Osteoblast (primary cell): ENCODE measurements at regions not wholly inside any gene's neighbourhood (a gene's known extent, or its start where the extent isn't known, plus 50 kb on each side); places are given as distances from the start of the nearest gene placed in this dataset.

Source experiments
- DNase-seq: peaks from one replicate; pipeline ENCODE4 v3.0.0; 2011; ENCODE audit warnings: low spot score, mixed read lengths; ENCODE audit not compliant: insufficient read length; ENCODE audit errors: missing footprints
- H2AFZ ChIP-seq: 2 replicates; pipeline ENCODE4 v1.6.0; 2011; ENCODE audit warnings: mild to moderate bottlenecking, low read length
- H3K27ac ChIP-seq: 2 replicates; pipeline ENCODE4 v1.5.1; 2011; ENCODE audit warnings: mild to moderate bottlenecking, low read depth, low read length, moderate library complexity
- H3K27me3 ChIP-seq: 2 replicates; pipeline ENCODE4 v1.6.0; 2012; ENCODE audit warnings: mild to moderate bottlenecking, control low read depth, inconsistent platforms, low read length, moderate library complexity; ENCODE audit not compliant: insufficient read depth
- H3K36me3 ChIP-seq: 2 replicates; pipeline ENCODE4 v1.5.1; 2011; ENCODE audit warnings: mild to moderate bottlenecking, low read length, control low read depth, moderate library complexity; ENCODE audit not compliant: insufficient read depth
- H3K4me1 ChIP-seq: 2 replicates; pipeline ENCODE4 v1.5.1; 2011; ENCODE audit warnings: mild to moderate bottlenecking, low read length, control low read depth, moderate library complexity; ENCODE audit not compliant: insufficient read depth
- H3K4me2 ChIP-seq: 2 replicates; pipeline ENCODE4 v1.6.0; 2011; ENCODE audit warnings: mild to moderate bottlenecking, low read length; ENCODE audit not compliant: insufficient read depth
- H3K4me3 ChIP-seq: fragments of 200-600 bp; sonication (generic); 3 replicates; pipeline ENCODE4 v1.5.1; 2012; ENCODE audit warnings: mild to moderate bottlenecking, low read length, inconsistent platforms; ENCODE audit not compliant: insufficient read depth
- H3K79me2 ChIP-seq: 2 replicates; pipeline ENCODE4 v1.6.0; 2012; ENCODE audit warnings: mild to moderate bottlenecking, low read length, control low read depth, inconsistent platforms; ENCODE audit not compliant: insufficient read depth
- H3K9me3 ChIP-seq: 2 replicates; pipeline ENCODE4 v1.5.1; 2011; ENCODE audit warnings: low read depth, low read length, control low read depth
- H4K20me1 ChIP-seq: 2 replicates; pipeline ENCODE4 v1.6.0; 2012; ENCODE audit warnings: mild to moderate bottlenecking, low read length, control low read depth; ENCODE audit not compliant: insufficient read depth
- TF ChIP-seq, protein P1 (sequence below): IDR thresholded peaks from 2 replicates; pipeline ENCODE4 v1.5.1; 2011; ENCODE audit warnings: mild to moderate bottlenecking, low read depth, low read length, moderate library complexity; ENCODE audit errors: extremely low read depth

DNA sequence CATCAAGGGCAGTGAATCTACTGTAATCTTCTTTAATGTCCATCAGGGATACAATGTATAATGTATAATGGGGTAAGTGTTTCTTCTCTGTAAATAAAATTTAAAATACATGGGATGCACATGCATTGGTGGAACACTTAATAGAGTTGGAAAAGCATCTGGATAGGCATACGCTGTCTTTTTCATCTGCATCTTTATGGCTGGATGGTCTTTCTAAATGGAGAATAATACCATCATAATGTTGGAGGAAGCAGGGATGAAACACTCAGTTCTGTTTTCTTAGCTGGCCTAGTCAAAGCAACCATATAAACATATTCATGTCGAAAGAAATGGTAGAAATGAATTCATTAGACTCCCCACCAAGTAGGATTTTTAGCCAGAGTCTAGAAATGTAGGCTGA is 202.8 kb downstream of the CDCA7 start:
- H3K4me1 ChIP-seq = no peaks in the 10 kb centered on the region
- H3K9me3 ChIP-seq = no peaks in the 10 kb centered on the region
- H3K27ac ChIP-seq = no peak overlapping the region
- H3K4me3 ChIP-seq = no peak overlapping the region
- no peak overlapping the region for H3K4me2 ChIP-seq
- peaks cover 31% of the 10 kb centered on the region for H3K27me3 ChIP-seq
- H2AFZ ChIP-seq = no peak overlapping the region
- TF ChIP-seq, protein P1, sequence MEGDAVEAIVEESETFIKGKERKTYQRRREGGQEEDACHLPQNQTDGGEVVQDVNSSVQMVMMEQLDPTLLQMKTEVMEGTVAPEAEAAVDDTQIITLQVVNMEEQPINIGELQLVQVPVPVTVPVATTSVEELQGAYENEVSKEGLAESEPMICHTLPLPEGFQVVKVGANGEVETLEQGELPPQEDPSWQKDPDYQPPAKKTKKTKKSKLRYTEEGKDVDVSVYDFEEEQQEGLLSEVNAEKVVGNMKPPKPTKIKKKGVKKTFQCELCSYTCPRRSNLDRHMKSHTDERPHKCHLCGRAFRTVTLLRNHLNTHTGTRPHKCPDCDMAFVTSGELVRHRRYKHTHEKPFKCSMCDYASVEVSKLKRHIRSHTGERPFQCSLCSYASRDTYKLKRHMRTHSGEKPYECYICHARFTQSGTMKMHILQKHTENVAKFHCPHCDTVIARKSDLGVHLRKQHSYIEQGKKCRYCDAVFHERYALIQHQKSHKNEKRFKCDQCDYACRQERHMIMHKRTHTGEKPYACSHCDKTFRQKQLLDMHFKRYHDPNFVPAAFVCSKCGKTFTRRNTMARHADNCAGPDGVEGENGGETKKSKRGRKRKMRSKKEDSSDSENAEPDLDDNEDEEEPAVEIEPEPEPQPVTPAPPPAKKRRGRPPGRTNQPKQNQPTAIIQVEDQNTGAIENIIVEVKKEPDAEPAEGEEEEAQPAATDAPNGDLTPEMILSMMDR = no peak
- no peaks in the 10 kb centered on the region for H4K20me1 ChIP-seq
- DNase-seq = no peak
- H3K79me2 ChIP-seq = no peaks in the 10 kb centered on the region
- no peaks in the 10 kb centered on the region for H3K36me3 ChIP-seq

DNA sequence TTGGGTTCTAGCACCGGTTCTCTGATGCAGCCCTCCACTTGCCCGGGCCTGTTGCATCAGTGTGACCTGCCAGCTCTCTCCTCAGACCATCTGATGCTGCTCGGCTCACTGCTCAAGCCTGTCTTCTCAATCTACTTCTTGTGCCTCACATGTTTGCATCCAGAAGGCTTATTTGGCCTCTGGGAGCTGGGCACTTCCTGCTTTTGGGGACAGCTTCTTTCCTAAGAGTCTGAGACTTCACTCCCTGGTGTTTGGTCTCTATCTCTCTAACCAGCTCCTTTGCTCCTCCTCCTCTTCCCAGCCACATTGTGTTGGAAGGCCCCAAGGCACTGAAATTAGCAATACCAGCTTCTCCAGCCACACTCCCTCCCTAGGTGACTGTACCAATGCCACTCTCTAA is 212.8 kb downstream of the CDCA7 start:
- no peak overlapping the region for H3K27ac ChIP-seq
- H3K9me3 ChIP-seq = no peaks in the 10 kb centered on the region
- no peaks in the 10 kb centered on the region for H3K79me2 ChIP-seq
- TF ChIP-seq, protein P1 = no peak
- no peak overlapping the region for H2AFZ ChIP-seq
- H3K4me2 ChIP-seq = no peak overlapping the region
- no peak for DNase-seq
- H3K4me1 ChIP-seq = peaks cover 6% of the 10 kb centered on the region
- H3K4me3 ChIP-seq = no peak overlapping the region
- no peaks in the 10 kb centered on the region for H3K36me3 ChIP-seq
- no peaks in the 10 kb centered on the region for H3K27me3 ChIP-seq
- no peaks in the 10 kb centered on the region for H4K20me1 ChIP-seq

DNA sequence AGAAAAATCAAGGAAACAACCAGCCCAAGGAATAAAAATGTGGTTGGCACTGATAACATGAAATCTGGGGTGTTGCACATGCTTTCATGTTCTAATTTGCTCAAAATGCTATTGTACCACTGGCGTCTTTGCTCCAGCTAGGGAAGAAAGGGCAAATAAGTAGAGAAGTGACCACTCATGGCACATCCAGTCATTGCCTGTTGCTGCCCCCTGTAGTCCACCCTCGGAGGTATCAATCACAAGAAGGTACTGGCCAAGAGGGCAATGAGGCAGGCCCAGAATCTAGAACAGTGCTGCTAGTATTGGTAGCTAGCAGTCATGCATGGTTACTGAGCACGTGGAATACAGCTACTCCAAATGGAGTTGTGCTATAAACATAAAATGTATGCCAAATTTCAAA is 213.4 kb downstream of the CDCA7 start:
- no peak for DNase-seq

DNA sequence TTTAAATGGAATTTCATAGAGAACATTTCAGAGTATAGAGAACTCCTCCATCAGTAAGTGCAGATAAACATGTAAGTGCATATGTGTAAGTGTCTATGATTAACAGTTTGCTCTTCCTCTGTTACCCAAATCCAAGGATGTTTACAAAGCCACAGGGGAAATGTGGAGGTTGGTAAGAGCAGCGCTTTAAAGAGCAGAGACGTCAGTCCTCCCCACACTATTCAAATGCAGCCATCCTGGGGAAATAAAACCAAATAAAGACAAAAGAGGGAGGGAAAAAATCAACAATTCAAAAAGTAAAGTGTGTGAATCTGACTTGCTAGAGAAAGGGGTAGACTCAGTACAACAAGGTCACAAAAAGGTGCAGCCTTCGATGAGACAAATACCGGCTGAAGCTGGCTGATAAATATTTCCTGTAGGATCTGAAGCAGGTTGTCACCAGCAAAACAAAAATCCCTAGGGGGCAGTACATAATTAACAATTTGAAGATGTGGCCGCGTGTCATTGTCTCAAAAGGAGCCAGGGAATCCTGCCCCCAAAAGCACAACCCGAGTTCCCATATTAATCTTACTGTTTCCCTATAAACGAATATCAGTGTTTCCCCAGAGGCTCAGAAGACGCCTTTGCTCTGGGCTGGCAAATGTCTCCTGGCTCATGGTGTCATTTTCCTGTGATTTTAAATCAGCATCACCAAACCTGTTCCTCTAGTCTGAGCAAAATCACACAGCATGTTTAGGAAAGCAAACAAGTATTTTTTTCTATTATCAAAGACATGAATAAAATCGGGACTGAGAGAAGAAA is 216.5 kb downstream of the CDCA7 start:
- Histone ChIP-seq H3K27ac (no peak overlapping the region), H3K4me1 (peaks cover 6% of the 10 kb centered on the region), H2AFZ (peak overlapping the region; percentile 36), H3K4me3 (peak overlapping the region; percentile 31), H3K27me3 (no peaks in the 10 kb centered on the region), H4K20me1 (no peaks in the 10 kb centered on the region), H3K4me2 (peak overlapping the region; percentile 52), H3K36me3 (no peaks in the 10 kb centered on the region), H3K79me2 (no peaks in the 10 kb centered on the region), H3K9me3 (no peaks in the 10 kb centered on the region)
- TF ChIP-seq, protein P1 = peak; percentile 16
- DNase-seq = no peak

More for the DNA sequence above, 213.4 kb downstream of the CDCA7 start:
- H3K4me1 ChIP-seq = peaks cover 6% of the 10 kb centered on the region
- TF ChIP-seq, protein P1 = no peak
- H3K36me3 ChIP-seq = no peaks in the 10 kb centered on the region
- H4K20me1 ChIP-seq = no peaks in the 10 kb centered on the region
- H3K79me2 ChIP-seq = no peaks in the 10 kb centered on the region
- no peak overlapping the region for H3K4me2 ChIP-seq
- H3K4me3 ChIP-seq = no peak overlapping the region
- no peak overlapping the region for H2AFZ ChIP-seq
- H3K27ac ChIP-seq = no peak overlapping the region
- no peaks in the 10 kb centered on the region for H3K27me3 ChIP-seq
- no peaks in the 10 kb centered on the region for H3K9me3 ChIP-seq
